HG03354 (cell line): ENCODE measurements at regions not wholly inside any gene's neighbourhood (a gene's known extent, or its start where the extent isn't known, plus 50 kb on each side); places are given as distances from the start of the nearest gene placed in this dataset.
A peak's percentile ranks its signal among the peaks of the same experiment; 100 is the strongest.

Experiments used
- ATAC-seq: cut with Tn5 transposase; IDR thresholded peaks from one replicate; pipeline ENCODE4 v1.9.1; 2021; ENCODE audit warnings: mild to moderate bottlenecking; ENCODE audit not compliant: unreplicated experiment, poor library complexity, severe bottlenecking

DNA sequence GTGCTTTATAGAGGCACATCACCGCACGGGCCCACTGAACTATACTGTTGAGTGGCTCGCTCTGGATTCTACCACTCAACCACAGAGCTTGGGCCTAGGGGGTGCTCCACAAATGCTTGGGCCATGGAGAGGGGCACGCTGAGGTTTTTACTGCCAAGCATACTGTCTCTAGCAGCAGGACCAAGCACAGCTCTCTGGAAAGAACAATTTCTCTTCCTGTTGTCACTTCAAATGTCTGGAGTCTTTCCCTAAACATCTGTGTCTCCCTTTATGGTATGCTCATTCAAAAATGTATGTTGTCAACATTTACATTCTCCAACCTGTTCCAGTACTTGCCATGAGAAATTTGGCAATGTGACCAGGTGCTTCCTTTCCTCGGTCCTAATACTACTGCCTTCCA lies 114.7 kb upstream of the TPM1 start:
- no peak for ATAC-seq

DNA sequence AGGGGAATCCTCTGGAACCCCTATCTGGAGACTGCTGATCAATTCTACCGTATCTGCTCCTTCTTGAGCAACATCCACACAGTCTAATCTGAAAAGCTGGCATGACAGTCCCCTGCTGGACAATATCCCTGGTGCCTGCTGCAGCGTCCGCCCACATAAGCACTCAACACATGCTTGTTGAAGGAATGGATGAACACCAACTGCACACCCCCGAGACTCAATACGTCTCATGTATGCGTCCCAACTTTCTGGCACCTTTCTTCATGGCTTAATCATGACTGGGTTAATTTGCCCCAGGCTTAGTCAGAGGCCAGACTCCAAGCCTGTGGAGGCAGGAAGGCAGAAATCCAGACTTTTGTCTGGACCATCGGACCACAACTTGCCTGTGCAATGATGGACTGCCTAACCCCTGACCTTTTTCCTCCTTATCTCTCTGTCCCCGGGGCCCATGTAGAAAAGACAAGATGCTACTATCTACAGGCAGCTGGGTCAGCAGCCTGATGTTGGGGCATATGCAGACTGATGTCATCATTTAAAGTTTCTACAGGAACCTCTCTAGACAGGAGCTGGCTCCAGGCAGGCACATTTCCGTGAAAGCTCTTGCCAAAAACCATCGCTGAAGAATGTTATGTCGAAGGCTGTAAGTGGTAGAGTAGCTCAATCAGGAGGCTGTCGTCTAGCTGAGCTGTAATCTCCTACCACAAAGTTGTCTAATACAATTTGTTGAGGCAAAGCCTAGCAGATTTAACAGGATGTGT lies 114.1 kb upstream of the TPM1 start:
- no peak for ATAC-seq

DNA sequence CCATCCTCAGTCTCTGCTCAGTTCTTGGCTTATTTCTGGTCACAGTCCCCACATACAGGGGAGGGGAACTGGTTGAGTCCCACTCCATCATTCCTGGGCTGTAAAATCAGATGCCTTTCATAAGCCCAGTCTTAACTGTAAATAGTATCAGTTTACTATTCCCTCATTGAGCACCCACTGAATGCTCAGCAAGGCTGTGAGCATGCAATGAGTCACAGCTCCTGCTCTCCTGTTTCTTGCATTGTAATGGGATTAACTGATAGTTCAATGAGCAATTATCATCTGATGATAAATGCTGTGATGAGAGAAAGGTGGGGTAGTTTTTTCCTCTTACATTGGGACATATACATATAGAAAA lies 113.6 kb upstream of the TPM1 start:
- no peak for ATAC-seq

DNA sequence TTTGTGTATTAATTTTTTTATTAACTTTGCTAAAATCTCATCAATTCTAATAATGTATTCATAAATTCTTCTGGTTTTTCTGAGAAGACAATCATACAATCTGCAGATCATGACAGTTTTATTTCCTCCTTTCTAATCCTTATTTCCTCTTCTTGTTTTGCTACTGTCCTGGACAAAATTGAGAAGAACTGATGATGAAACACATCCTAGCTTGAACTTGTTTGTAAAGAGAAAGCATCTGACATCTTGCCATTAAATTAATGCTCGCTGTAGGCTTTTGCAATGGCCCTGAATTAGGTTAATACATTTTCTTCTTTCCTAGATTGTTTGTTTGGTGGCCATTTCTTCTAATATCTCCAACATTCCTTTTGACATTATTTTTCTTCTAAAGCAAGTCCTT lies 110.9 kb upstream of the TPM1 start:
- no peak for ATAC-seq

DNA sequence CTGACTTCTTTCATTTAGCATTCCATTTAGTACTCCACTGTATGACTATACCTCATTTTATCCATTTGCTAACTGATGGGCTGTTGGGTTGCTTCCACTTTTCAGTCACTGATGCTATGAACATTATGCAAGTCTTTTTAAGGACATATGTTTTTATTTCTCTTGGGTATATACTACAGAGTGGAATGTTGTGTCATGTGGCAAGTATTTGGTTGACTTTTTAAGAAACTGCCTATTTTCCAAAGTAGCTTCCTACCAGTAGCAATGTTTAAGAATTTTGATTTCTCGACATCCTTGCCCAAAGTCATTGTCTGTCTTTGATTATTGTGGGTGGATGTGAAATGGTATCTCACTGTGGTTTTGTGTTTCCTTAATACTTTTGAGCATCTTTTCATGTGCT lies 110.1 kb upstream of the TPM1 start:
- ATAC-seq = no peak

DNA sequence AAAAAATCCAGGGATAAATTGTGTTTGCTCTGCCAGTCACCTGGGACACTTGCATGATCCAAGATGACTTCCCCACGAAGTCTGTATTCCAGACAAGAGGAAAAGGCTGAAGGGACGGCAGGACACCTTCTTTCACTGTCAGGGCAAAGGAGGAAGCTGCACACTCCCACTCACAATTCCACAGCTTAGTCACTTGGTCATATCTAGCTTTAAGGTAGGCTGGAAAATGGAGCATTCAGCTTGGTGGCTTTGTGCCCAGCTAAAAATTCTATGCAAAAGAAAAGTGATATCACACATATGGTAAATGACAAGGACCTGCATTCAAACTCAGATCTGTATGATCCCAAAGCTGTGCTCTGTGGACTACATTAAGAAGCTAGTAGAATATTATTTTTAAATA lies 109.2 kb upstream of the TPM1 start:
- no peak for ATAC-seq

DNA sequence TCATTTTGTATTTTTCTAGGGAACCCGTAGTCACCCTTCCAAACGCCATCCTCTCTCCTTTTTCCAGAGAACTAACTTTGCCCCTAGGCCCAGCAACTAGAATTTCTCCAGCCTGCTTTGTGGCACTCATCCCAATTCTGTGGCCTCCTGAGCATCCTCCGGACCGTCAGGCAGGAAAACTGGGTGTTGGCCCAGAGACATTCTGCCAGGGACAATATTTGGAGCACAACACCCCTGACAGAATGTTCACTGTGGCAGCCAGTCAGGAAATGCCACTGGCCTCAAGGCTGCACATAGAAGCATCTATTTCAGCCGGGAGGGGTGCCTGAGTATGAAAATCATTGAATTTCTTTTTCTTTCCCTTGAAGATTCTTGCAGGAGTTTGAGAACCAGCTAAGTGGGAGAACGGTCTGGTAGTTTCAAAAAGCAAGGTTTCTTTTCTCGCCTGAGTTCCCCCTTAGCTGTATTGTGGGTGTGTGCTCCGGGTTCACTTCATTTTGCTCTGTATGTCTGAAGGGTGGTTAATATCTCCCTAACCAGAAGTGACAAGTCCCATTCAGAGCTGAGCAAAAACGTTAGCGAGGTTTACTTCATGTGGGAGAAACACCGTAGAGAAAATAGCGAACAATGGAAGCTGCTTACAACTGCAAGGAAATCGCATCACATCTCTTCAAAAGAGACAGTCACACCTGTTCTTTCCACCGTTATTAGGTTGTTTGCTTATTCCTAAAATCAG lies 108.1 kb upstream of the TPM1 start:
- ATAC-seq = no peak

DNA sequence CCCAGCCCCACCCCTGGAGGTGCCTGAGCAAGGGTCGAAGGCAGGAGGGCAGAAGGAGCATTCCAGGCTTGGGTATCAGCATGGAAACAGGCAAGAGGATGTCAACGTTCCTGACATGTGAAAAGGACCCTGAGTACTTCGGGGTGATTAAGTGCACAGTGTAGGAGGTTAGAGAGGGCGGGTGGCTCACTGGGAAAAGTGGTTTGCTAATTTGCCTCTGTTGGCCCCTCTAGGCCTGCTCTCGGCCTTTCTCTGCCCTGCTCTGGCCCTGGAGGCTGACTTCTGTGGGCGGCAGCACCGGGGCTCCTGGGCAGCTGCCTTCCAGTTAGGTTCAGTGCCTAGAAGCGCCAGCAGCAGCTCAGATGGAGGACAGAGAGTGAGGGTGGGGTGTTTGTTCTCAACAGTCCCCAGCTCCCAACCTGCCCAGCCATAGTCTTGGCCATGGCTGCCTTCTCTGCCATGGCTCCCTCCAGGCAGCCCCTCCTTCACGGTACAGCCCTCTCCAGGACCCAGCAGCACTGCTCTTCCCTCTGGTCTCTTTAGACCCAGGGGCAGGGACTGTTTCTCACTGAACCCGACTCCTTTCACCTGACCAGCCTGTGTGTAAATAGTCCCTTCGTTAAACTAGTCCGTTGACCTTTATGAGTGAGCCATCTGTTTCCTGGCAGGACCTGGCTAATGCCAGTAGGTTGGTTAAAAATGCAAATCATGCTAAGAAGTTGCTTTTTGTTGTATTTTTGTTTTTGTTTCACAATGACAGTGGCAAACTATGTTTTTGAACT lies 107.1 kb upstream of the TPM1 start:
- peak; percentile 47 for ATAC-seq

DNA sequence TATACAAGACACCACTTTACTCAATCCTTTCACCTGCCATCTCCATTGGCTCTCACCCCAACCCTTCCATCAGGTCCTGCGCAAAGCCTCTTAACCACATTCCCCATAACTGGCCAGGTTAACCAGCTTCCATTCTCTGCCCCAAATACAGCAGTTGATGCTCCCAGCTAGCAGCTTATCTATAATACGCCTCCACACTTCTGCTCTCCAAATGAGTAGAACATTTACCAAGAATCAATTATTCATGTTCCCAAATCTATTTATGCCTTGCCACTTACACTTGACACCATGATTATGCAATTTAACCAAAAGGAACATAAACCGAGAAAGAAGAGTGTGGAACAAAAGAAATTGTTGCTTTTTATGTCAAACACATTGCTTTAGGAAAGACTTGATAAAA lies 103.7 kb upstream of the TPM1 start:
- no peak for ATAC-seq

DNA sequence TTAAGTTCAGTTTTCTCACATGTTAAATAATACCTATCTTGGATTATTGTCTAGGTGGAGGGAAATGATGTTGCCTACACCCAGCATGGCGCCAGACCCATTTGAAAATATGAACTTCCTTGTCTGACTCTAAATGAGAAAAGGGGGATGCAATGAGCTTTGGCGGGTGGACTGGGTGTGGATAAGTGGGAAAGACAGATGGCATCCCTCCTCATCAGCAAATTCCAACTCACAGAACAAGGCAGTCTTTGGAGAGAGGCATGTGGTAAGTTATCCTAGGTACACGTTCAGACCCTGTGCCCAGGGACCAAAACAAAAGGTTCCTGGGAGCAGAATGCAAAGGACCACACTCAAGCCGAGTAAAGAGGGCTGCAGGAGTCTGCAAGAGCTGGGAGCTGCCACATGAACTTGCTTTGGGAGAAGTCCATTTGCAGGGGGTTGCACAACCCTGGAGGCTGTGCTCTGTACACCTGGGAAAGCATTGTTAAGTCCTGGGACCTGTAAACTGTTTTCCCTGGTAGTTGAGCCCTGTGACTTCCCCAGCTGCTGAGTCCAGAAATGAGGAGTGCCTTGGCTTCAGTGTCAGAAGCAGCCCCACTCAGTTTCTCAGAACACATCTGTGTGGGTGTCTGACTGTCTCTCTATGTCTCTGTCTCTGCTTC lies 102.3 kb upstream of the TPM1 start:
- no peak for ATAC-seq

DNA sequence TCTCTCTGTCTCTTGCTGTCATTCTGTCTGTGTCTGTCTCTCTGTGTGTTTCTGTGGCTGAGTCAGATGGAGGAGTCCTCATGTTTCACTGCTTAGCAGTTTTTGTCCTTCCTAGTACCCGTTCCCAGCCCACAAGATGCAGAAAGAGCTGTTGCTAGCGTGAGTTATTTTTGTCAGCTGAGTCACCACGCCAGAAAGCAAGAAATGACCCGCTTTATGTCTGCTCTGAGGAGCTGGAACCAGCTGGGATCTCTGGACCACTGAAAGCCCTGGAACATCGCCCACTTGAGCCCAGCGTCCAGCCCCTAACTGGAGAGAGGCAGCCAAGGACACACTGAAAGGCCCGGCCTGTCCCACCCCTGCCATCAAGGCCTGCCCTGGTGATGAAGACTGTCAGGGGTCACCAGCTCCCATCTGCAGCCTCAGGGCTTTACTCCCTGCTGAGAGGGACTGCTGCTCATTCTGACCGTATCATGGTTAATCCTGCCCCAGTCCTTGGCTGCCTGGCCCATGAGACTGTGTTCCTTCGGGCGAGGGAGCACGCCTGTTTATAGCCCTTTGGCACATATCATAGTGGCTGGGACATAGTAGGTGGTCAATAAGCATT lies 101.7 kb upstream of the TPM1 start:
- ATAC-seq = no peak

DNA sequence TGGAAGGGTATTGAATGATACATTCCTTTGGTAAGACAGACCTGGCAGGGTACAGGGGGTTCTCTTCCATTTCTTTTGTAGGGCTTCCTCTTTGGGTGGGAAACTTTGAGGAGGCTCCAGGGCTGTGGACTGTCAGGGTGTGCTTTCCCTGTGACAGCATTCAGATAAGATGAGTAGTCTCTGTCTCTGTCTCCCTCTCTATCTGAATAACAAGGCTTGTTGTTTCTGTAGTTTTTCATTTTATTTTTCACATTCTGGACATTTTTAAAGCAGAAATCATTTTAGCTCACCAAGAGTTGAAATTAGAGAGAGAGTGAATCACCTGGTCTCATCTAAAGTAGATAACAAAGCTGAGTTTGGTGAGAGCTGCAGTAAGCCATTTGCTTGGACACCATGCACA lies 100.8 kb upstream of the TPM1 start:
- ATAC-seq = no peak

DNA sequence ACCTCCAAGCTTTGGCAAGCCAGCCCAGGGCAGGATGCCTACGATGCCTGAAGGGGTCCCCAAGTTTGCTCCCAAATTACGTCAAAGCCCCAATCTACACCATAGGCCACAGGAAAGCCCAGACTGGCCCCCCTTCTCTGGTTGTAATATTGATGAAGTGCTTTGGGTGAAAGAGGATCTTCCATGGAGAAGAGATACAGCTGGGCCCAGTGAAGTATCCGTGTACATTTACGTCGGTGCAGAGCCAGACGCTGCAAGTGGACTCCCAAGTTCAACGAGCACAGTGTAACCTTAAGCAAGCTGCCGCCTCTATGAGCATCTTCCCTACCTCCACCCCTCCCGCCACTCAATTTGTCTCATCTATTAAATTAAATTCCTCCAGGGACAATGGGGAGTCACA lies 100.1 kb upstream of the TPM1 start:
- no peak for ATAC-seq

DNA sequence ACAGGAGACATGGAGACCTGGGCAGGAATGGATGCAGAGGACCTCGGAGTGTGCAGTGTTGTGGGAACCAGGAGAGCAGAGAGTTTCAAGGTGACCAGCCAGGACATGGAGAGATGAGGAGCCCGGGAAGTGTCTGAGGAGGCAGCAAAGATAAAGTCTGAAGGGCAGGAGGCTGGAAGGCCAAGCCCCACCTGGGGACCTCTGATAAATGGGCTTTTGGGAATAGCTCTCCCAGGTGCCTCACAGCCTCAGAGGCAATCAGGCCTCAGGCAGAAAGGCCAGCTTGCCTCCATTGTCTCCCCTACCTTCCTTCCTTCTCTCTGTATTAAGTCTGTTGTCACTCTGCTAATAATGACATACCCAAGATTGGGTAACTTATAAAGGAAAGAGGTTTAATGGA lies 97.5 kb upstream of the TPM1 start:
- no peak for ATAC-seq

DNA sequence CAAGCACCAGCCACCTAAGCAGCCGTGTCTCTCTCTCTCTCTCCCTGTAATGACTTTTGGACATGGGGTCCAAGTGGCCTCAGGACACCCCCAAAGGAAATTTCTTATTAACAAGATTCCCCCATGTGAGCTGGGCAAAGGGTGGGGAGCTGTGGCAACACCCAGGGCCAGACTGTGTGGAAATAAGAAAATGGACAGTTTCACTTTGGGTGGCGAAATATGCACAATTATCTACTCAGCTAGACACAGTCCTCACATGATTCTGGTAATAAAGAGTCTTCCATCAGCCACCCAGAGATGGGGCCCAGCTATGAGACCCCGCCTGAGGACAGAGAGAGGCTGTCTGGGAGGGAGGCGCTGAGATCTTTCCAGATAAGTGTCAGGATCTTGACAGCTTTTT lies 96.8 kb upstream of the TPM1 start:
- no peak for ATAC-seq

DNA sequence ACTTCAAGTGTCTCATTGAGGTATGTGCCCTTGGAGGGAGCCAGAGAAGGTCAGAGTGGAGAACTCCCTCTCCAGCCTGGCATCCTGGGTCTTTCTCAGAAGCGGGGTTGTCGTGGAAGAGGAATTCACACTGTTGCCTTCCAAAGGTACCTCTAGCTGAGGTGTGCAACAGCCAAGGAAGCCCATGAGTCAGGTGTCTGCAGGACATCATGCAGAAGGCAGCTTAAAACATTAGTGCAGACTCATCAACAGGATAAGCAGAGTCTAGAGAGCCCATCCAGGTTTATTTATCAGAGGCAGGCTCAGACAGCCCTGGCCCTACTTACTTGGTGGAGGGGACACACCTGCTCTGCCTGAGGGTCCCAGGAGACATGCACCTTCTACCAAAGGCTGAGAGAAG lies 95.6 kb upstream of the TPM1 start:
- ATAC-seq = no peak

DNA sequence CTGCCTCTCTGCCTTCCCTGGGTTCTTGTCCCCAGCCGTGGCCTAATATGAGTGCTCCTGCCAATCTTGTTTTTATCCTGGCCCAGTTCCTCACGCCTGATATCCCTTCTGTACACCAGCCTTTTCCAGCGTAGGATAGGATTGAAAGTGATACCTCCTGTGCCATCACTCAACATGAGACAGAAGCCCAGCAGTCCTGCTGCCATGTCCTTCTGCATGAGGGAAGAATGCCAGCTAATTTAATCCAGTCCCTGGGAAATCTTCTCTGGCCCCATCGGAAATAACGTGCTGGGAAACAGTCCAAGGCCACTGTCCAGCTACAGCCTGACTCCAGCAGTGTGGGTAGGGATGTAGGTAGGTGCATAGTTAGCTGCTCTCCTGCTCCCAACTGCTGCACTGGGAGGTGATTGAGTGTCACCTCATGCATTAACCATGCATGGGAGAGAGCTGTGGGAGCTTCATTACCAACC lies 92.0 kb upstream of the TPM1 start:
- no peak for ATAC-seq

DNA sequence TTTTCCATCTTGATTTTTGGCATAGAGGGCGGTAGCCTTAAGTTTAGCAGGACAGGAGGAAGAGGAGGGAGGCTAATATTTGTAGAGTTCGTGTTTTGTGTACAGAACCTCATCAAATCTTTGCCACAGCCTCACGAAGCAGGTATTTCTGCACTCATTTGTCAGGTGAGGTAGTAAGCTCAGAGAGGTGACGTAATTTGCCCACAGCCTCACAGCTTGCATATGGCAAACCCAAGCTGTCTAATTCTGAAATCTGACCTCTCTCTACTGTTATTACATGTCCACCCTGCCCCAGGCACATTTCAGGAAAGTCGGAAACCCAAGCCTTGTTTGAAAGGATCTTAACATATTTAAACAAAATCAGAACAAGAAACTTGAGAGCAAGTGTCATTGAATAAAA lies 91.1 kb upstream of the TPM1 start:
- ATAC-seq = no peak

DNA sequence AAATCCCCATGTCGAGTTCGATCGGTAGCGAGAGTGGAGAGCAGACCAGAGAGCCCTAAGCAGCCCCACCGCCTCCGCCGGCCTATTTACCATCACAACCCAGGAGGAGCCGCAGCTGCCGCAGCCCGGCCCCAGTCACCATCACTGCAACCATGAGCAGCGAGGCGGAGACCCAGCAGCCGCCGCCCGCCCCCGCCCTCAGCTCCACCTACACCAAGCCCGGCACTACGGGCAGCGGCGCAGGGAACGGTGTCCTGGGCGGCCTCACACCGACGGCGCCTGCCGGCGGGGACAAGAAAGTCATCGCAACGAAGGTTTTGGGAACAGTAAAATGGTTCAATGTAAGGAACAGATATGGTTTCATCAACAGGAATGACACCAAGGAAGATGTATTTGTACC lies 89.5 kb upstream of the TPM1 start:
- no peak for ATAC-seq

DNA sequence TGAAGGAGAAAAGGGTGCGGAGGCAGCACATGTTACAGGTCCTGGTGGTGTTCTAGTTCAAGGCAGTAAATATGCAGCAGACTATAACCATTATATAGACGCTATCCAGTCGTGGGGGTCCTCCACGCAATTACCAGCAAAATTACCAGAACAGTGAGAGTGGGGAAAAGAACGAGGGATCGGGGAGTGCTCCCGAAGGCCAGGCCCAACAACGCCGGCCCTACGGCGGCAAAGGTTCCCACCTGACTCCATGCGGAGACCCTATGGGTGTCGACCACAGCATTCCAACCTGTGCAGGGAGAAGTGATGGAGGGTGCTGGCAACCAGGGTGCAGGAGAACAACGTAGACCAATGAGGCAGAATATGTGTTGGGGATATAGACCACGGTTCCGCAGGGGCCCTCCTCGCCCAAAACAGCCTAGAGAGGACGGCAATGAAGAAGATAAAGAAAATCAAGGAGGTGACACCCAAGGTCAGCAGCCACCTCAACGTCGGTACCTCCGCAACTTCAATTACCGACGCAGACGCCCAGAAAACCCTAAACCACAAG lies 89.0 kb upstream of the TPM1 start:
- ATAC-seq = no peak
